SK-MEL-5 (cell line): ENCODE measurements at regions not wholly inside any gene's neighbourhood (a gene's known extent, or its start where the extent isn't known, plus 50 kb on each side); places are given as distances from the start of the nearest gene placed in this dataset.
A peak's percentile ranks its signal among the peaks of the same experiment; 100 is the strongest.

Source experiments
- DNase-seq: peaks from one replicate; pipeline ENCODE4 v3.0.0-alpha.2; 2016; ENCODE audit warnings: low read depth, low spot score
- in situ Hi-C: cut with HindIII; loops from 2 replicates; pipeline ENCODE4 v1.10.0; 2016; ENCODE audit warnings: low sequenced_read_pairs, high pct_unique_total_duplicates, low pct_unique_long_range_greater_than_20kb

DNA sequence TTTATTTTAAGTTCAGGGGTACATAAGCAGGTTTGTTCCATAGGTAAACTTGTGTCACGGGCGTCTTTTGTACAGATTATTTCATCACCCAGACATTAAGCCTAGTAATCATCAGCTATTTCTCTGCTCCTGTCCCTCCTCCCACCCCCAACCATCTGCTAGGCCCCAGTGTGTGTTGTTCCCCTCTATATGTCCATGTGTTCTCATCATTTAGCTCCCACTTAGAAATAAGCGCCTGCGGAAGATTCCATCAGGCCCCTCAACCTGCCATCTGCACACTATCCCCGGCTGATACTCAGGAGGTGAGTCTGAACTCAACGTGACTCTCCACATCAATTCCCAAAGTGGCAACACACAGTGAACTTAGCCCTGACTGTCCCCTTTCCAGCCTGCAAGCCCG lies 228.0 kb upstream of the SYNDIG1 start:
- DNase-seq, result no peak
- in situ Hi-C loops, result no loop called here

DNA sequence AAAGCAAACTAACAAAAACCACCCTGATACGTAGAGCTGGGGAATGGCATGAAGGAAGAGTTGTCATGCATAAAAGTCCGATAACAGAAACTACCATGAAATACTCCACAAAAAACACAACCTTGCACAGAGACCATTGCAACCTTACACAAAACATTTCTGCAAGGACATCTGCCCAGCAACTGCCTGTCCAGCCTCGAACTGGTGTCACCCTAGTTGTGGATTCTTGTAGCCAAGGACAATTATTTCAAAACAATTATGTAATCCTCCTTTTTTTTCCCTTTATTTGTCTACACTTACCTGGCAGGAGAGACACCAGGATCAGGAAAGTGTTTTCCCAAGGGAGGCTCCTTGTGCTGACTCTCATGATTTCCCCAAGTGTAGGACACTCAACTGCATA lies 232.5 kb upstream of the SYNDIG1 start:
- no peak for DNase-seq
- in situ Hi-C loops, result no loop called here

DNA sequence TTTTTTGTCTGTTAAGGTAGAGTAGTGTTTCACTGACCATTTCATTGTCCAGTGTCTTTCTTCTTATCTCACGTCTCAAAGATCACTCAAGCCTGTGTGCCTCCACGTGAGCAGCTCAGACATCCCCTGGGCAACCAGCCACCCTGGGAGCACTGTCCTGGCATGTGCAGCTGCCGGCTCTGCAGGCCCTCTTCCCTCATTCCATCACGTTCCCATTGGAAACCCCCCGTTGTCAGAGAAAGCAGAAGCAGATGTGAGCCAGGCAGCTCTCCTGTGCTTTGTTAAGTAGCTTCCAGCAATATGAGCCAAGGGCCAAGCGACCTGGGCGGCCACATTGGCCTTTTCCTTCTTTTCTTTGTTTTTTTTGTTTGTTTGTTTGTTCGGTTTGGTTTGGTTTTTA lies 233.2 kb upstream of the SYNDIG1 start:
- DNase-seq, result no peak
- in situ Hi-C loops, result no loop called here

DNA sequence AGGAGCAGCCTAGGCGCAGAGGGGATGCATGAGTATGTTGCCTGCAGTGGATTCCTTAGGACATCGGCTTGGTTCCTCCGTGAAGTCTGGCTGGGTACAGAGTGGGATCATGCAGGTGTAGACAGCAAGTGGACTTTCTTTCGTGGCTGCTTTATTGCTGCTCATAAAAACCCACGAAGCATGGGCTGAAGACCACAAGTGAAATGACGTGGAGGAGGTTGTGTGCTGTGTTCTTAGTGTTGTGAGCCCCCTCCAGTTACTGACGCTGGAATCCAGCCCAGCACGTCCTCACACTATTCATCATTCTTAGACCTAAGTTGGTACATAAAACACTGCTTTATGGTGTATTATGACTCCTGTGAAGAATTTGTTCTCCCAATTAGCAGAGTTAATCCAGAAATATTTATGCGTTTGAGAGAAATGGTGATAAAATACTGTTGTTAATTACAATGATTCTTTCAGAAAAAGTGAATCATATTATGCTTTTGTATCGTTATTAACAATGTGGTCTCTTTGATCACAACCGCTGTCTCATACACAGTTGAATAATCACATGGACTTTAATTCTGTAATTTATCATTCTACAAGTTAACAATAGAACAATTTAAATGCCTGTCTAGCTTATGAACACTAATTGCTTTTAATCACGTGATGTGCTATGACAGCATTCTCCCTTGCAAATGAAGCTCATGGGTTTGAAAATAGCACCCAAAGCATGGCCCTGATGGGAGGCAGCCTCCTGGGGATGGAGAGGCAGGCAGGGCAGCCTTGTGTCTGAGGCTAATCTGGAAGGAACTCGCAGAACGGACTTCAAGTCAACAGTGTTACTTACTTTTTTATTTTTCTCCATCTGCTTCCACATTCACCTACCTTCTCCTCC lies 233.9 kb upstream of the SYNDIG1 start:
- DNase-seq, result no peak

DNA sequence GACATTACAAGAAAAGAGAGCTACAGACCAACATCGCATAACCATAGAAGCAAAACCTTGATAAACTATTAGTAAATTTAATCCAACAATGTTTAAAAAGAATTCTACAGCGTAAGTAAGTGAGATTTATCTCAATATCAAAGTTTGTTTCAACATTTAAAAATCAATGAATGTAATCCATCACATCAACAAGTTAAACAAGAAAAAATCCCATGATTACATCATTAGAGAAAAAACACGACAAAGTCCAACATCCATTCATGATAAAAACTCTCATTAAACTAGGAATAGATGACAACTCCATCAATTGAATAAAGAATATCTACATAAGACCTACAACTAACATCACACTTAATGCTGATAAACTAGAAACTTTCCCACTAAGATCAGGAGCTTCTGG lies 239.0 kb upstream of the GGTLC1 start:
- DNase-seq, result no peak
- in situ Hi-C loops, result no loop called here

More for the DNA sequence above, 233.9 kb upstream of the SYNDIG1 start:
- in situ Hi-C loops, result no loop called here

DNA sequence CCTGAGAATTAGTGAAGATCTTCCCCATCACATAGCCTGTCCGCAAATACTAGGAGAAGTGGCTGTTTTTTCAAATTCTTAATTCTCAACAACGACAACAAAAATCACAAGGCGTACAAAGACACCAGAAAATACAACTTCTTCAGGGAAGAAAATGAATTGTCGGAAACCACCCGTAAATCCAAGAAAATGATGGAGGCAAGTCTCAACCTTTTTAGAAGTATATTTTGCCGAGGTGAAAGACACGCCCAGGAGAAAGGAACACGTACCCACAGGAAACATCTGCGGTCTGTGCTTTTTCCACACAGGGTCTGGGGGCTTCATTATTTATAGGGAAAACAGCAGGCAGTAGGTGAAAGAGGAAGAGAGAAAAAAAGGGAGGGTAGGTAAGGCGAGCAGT lies 223.9 kb upstream of the GGTLC1 start:
- no peak for DNase-seq
- in situ Hi-C loops, result no loop called here

DNA sequence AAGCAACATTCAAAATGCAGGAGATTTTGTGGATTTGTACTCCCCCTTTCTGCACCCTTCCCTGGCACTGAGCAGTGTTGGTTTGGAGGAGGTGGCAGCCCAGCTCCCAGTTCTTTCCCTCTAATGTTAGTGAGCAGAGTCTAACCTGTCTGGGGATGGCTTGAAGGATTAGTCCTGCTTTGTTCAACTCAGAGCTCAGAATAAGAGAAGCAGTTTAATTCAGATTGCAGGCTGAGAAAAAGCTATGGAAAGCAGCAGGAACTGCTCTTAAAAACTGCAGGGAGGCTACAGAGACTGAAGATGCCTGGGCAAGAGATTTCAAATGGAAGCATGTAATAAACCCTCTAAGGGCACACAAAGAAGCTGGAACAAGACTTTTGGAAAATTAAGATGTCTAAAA lies 223.4 kb upstream of the GGTLC1 start:
- in situ Hi-C loops, result no loop called here
- DNase-seq, result no peak

DNA sequence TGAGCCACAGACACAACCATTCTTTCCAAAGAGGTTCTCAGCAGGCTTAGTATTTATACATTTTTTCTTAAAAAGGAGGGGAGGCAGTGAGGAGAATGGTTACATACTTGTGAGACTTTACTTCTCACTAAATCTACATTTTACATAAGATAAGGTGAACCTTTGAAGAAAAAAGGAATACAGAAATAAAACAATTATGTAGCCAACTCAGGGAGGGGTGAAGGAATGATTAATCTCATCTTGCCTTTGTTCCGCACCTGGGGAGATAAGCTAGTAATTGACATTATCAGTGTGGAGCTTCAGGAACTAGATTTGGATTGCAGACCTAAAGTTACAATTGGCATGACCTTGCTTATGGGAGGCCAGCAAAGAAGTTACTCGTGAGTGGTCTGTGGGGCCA lies 221.8 kb upstream of the GGTLC1 start:
- in situ Hi-C loops, result no loop called here
- no peak for DNase-seq

DNA sequence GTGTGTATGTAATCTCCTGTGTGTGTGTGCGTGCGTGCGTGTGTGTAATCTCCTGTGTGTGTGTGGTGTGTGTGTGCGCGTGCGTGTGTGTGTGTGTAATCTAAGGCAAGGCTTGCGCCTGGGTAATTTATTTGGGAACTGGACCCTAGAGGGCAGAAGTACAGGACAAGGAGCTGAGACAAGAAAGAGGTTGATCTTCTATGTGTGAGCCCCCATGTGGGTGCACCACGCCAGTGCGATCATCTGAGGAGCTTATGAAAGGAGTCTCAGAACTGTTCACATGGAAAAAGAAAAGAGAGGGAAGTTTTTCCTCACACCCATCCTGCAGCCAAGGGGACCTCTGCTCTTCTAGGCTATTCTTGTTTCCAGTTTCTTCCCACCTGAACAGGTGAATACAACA lies 220.1 kb upstream of the GGTLC1 start:
- peak; percentile 48 for DNase-seq
- in situ Hi-C loops, result no loop called here

DNA sequence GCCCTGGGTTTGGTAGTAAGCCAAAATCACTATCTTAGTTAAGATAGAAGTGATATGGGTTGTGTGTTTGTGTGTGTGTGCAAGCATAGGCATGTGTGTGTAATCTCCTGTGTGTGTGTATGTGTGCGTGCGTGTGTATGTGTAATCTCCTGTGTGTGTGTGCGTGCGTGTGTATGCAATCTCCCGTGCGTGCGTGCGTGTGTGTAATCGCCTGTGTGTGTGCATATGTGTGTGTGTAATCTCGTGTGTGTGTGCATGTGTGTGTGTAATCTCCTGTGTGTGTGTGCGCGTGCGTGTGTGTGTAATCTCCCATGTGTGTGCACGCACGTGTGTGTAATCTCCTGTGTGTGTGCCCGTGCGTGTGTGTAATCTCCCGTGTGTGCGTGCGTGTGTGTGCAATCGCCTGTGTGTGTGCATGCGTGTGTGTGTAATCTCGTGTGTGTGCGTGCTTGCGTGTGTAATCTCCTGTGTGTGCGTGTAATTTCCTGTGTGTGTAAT lies 219.3 kb upstream of the GGTLC1 start:
- in situ Hi-C loops, result no loop called here
- DNase-seq, result no peak

DNA sequence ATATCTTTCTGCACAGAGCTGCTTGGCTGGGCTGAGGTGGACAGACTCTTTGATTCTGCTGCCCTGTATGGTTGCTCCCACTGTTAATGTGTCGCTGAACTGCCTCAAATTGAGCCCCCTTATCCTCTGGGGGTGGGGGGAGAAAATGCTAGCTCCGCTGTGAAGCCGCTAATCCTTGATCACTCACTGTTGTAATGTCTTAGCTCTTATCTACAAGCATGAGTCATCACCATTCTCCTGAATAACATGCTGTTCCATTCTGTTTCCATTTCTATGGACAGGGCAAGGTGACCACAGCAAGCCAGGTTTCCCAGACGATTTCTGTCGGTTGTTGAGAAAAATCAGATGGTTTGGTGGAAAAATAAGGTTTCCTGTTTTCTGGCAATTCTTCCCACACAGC lies 218.4 kb upstream of the GGTLC1 start:
- in situ Hi-C loops, result no loop called here
- DNase-seq, result no peak

DNA sequence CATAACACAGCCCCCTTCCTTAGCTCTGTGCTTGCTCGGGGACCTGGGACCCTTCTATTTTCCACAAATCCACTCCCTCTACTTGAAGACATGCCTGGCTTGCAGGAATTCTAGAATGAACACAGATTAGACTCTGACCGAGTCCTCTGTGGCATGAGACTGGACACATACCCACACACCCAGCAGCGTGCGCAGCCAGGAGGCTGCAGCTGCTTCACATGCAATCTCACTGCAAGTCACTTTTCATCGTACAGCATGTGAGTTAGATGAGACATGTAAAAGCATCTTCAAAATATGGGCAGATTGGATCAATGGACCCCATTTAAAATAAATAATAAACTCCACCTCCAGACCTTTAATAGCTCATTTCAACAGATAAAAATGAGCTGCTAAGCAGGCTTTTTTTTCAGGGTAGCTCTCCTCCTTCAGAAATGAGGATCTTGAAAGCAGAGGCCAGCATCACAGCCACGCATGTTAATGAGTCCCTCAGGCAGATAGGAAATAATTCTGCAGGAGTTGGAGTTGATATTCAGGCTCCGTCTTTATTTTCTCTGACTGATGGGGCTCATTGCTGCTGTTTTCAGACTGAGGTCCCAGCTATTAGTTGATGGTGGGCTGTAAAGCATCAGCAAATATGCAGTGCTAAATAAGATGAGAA lies 215.1 kb upstream of the GGTLC1 start:
- in situ Hi-C loops, result no loop called here
- no peak for DNase-seq

DNA sequence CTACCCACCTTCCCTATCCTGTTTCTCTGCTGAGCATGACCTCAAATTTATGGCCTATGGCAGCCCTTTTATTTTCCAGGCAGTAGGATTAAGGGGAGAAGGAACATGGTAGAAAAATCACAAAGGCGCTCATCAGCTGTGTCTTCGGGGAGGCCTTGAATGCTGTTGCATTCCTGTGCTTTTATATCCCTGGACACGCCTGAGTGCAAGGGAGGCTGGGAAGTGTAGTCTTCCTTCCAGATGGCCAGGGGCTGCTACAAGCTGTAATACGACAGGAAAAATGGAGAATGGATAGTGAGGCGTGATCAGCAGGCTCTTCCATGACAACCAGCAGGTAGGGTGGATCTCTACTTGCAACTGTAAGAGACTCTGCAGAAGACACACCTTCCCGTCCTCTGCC lies 210.9 kb upstream of the GGTLC1 start:
- in situ Hi-C loops, result no loop called here
- no peak for DNase-seq

DNA sequence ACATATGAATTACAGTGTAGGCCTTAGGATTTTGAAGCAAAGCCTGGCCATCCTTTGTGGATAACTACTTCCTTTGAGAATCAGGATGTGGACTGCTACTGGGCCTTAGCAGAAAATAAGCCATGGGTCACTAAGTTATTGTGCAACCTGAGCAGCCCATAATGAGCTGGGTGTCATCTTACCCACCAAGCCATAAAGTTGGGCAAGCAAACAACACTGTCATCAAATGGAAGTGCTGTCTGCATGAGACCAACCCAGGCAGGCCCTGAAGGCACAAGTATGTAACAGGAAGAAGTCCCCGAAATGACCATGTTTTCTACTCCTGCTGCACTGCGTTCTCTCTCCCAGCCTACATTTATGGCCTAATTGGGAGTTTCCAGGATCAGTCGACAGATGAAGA lies 205.6 kb upstream of the GGTLC1 start:
- in situ Hi-C loops, result no loop called here
- DNase-seq, result no peak

DNA sequence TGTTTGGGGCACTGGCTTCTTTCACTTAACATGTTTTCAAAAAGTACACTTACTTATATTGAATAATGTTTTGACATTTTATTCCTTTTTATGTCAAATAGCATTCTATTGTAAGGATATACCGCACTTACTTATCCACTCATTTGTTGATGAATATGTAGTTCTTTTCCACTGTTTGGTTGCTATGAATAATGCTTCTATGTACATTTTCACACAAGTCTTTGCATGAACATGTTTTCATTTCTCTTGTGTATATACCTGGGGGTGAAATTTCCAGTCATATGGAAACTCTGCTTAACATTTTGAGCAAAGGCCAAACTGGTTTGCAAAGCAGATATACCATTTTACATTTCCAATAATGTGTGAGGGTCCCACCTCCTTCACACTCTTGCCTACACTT lies 202.3 kb upstream of the GGTLC1 start:
- DNase-seq, result no peak
- in situ Hi-C loops, result no loop called here

DNA sequence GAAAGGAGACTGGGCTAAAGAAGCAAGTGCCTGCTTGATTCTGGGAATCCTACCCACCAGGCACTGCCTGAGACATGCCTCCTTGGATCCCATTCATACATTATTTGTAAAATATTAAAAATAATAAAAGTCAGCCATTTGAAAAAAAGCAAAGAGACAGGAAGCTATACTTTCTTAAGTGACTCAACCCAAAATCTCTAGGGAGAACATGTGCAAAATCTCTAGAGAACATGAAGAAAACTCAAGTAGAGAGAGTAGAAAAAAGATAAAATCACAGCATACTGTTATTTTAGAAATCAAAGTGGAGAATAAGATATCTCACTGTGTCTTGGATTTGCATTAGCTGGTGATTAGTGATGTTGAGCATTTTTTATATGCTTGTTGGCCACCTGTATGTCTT lies 197.2 kb upstream of the GGTLC1 start:
- no peak for DNase-seq
- in situ Hi-C loops, result no loop called here

DNA sequence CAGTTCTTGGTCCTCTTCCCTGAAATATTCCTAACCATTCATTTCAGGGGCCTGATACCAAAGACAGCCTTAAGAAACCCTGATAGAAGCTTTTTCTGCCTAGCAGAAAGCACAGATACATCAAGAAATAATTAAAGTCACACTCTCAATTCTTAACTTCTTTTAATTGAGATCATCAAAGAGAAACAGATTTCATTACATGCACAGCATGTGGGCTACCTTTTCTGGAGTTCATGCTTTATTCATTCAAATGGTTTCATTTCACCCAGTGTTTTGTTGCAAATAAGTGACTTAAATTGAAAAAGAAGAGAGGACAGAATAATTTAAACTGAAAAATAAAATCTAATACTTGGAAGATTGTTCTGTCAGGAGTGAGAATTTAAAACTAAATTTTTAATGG lies 192.6 kb upstream of the GGTLC1 start:
- in situ Hi-C loops, result no loop called here
- DNase-seq, result no peak

DNA sequence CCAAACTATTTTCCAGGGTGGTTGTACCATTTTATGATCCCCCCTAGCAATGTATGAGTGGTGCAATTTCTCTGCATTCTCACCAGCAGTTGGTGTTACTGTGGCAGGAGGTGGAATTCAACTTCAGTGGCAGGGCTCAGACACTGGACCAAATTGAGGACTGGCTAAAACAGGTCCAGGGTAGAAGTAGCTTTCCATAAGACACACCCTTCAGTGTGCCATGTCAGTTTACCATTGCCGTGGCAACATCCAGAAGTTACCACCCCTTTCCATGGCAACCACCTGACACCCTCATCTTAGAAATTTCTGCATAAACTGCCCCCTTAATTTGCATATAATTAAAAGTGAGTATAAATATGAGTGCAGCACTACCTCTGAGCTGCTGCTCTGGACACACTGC lies 180.7 kb upstream of the GGTLC1 start:
- in situ Hi-C loops, result no loop called here
- no peak for DNase-seq

DNA sequence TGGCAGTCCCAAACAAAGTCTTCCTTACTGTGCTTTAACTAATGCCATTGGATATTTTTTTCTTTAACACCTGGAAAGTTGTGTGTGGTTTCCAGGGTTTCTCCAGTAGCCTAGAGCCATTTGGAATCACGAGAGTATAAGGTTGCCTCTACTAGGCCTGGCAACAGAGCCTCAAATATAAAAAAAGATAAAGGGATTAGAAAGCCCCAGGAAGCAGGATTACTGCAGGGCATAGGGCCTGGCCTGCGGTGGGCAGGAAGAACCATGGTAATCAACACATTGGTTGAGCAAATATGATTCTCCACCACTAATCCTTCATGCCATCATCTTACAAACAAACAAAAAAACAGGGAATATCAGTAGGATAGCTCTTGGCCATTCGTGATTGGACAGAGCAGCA lies 177.8 kb upstream of the GGTLC1 start:
- no peak for DNase-seq
- in situ Hi-C loops, result no loop called here
